IMR-90 (cell line): ENCODE measurements at regions not wholly inside any gene's neighbourhood (a gene's known extent, or its start where the extent isn't known, plus 50 kb on each side); places are given as distances from the start of the nearest gene placed in this dataset.

ENCODE experiments used
- ATAC-seq: fragments of 200-7000 bp; cut with Tn5 transposase; 2 replicates; pipeline ENCODE4 v1.9.1; 2020; ENCODE audit warnings: low read depth, mild to moderate bottlenecking, moderate library complexity
- BruUV-seq: library from RNA; stranded (reverse); fragments of 400-500 nt; replicated peaks from 2 replicates; lab custom pipeline; 2021; lab: Mats Ljungman, UMichigan
- CTCF ChIA-PET: fragments of 300-600 bp; formaldehyde crosslinking; extraction: SDS; loops from one replicate; lab custom pipeline; 2021; ENCODE audit warnings: antibody characterized with exemption; lab: Yijun Ruan, JAX
- POLR2A ChIA-PET: fragments of 300-600 bp; sonication (Branson Sonifier 250); formaldehyde crosslinking; loops from one replicate; lab custom pipeline; 2022; ENCODE audit warnings: antibody characterized with exemption; ENCODE audit not compliant: unreplicated experiment; lab: Charles Lee
- DNase-seq: peaks from one replicate; pipeline ENCODE4 v3.0.0; 2013
- H2AFZ ChIP-seq: replicated peaks from 2 replicates; pipeline ENCODE3; 2013; ENCODE audit warnings: low read length, mild to moderate bottlenecking; ENCODE audit not compliant: poor library complexity
- H2AK5ac ChIP-seq: 2 replicates; pipeline ENCODE4 v1.6.1; 2013; ENCODE audit warnings: low read depth, low read length, inconsistent platforms
- H2AK9ac ChIP-seq: replicated peaks from 2 replicates; pipeline ENCODE3; 2013; ENCODE audit warnings: mild to moderate bottlenecking, low read depth, low read length, moderate library complexity; ENCODE audit not compliant: poor library complexity
- H2BK120ac ChIP-seq: 2 replicates; pipeline ENCODE4 v1.6.1; 2013; ENCODE audit warnings: low read depth, low read length, inconsistent platforms
- H2BK15ac ChIP-seq: 3 replicates; pipeline ENCODE4 v1.6.1; 2013; ENCODE audit warnings: low read depth, low read length, inconsistent platforms
- H2BK20ac ChIP-seq: 2 replicates; pipeline ENCODE4 v1.6.1; 2013; ENCODE audit warnings: low read depth, mild to moderate bottlenecking, inconsistent platforms, low read length, moderate library complexity
- H2BK5ac ChIP-seq: 2 replicates; pipeline ENCODE4 v1.6.1; 2013; ENCODE audit warnings: mild to moderate bottlenecking, low read depth, low read length, inconsistent platforms; ENCODE audit not compliant: poor library complexity, severe bottlenecking
- H3K14ac ChIP-seq: replicated peaks from 2 replicates; pipeline ENCODE4 v1.6.1; 2013; ENCODE audit warnings: low read depth, low read length, inconsistent platforms
- H3K18ac ChIP-seq: 2 replicates; pipeline ENCODE4 v1.6.1; 2013; ENCODE audit warnings: low read depth, low read length, control low read depth
- H3K23ac ChIP-seq: 2 replicates; pipeline ENCODE4 v1.6.1; 2013; ENCODE audit warnings: low read depth, low read length, inconsistent platforms
- H3K27ac ChIP-seq: 2 replicates; pipeline ENCODE4 v1.5.1; 2013; ENCODE audit warnings: mild to moderate bottlenecking, control low read depth, low read length; ENCODE audit not compliant: insufficient read depth
- H3K27me3 ChIP-seq: 2 replicates; pipeline ENCODE4 v1.6.1; 2013; ENCODE audit warnings: low read length; ENCODE audit not compliant: control insufficient read depth, insufficient read depth
- H3K36me3 ChIP-seq: 2 replicates; pipeline ENCODE4 v1.6.1; 2013; ENCODE audit warnings: low read length, mixed read lengths; ENCODE audit not compliant: control insufficient read depth, insufficient read depth
- H3K4ac ChIP-seq: 2 replicates; pipeline ENCODE4 v1.6.1; 2013; ENCODE audit warnings: low read depth, low read length, inconsistent platforms
- H3K4me1 ChIP-seq: 2 replicates; pipeline ENCODE4 v1.6.1; 2013; ENCODE audit warnings: low read length, mixed read lengths; ENCODE audit not compliant: control insufficient read depth, insufficient read depth
- H3K4me2 ChIP-seq: 2 replicates; pipeline ENCODE4 v1.6.1; 2013; ENCODE audit warnings: low read depth, mild to moderate bottlenecking, control low read depth, low read length, moderate library complexity
- H3K4me3 ChIP-seq: 2 replicates; pipeline ENCODE4 v1.5.1; 2013; ENCODE audit warnings: low read depth, mild to moderate bottlenecking, control low read depth, low read length, moderate library complexity; ENCODE audit not compliant: insufficient read depth
- H3K56ac ChIP-seq: 2 replicates; pipeline ENCODE4 v1.6.1; 2013; ENCODE audit warnings: low read length, inconsistent platforms; ENCODE audit not compliant: insufficient read depth; ENCODE audit errors: extremely low read depth
- H3K79me1 ChIP-seq, 2 experiments: 2 replicates each; pipeline ENCODE4 v1.6.1; 2013; ENCODE audit warnings: low read length in 2 of 2, inconsistent platforms in 1 of 2, low read depth in 1 of 2
- H3K9ac ChIP-seq: 2 replicates; pipeline ENCODE4 v1.6.1; 2013; ENCODE audit warnings: low read depth, low read length, control low read depth
- H3K9me1 ChIP-seq: 2 replicates; pipeline ENCODE4 v1.6.1; 2013; ENCODE audit warnings: low read length, inconsistent platforms; ENCODE audit not compliant: insufficient read depth
- H3K9me3 ChIP-seq: 2 replicates; pipeline ENCODE4 v1.6.1; 2013; ENCODE audit warnings: low read length; ENCODE audit not compliant: control insufficient read depth, insufficient read depth
- H4K20me1 ChIP-seq: 2 replicates; pipeline ENCODE4 v1.6.1; 2013; ENCODE audit warnings: low read length, inconsistent platforms; ENCODE audit not compliant: insufficient read depth
- H4K5ac ChIP-seq: 2 replicates; pipeline ENCODE4 v1.6.1; 2013; ENCODE audit warnings: mild to moderate bottlenecking, low read depth, low read length, control low read depth
- H4K8ac ChIP-seq, 2 experiments: 2 replicates each; pipeline ENCODE4 v1.6.1; 2013; ENCODE audit warnings: low read depth in 2 of 2, low read length in 2 of 2, control low read depth in 1 of 2, inconsistent platforms in 1 of 2
- H4K91ac ChIP-seq: 2 replicates; pipeline ENCODE4 v1.6.1; 2013; ENCODE audit warnings: low read depth, low read length, inconsistent platforms; ENCODE audit not compliant: insufficient read depth
- CHD1 ChIP-seq: IDR thresholded peaks from 2 replicates; pipeline ENCODE4 v1.6.1; 2012; ENCODE audit warnings: low read depth, low read length, improper control_type of control experiment
- RFX5 ChIP-seq: IDR thresholded peaks from 2 replicates; pipeline ENCODE4 v1.8.0; 2012; ENCODE audit warnings: low read depth, mild to moderate bottlenecking, low read length, moderate library complexity
- dilution Hi-C: fragments of 300-500 bp; cut with HindIII; formaldehyde crosslinking; loops from one replicate; pipeline ENCODE4 v1.14.3; 2018; ENCODE audit warnings: low sequenced_read_pairs; ENCODE audit not compliant: unreplicated experiment
- in situ Hi-C: fragments of 300-500 bp; cut with MboI; formaldehyde crosslinking; loops from 3 replicates; pipeline ENCODE4 v1.14.3; 2019; ENCODE audit warnings: low sequenced_read_pairs, inconsistent platforms, mixed read lengths
- intact Hi-C: fragments of 100-400 bp; cut with micrococcal nuclease; formaldehyde crosslinking; loops from 2 replicates; pipeline ENCODE4 v1.10.0; 2022

- Histone ChIP-seq H3K4me2 (no peak overlapping the region), H3K56ac (no peak overlapping the region), H4K8ac (no peak overlapping the region), H2AK5ac (no peak overlapping the region), H3K27me3 (no peaks in the 10 kb centered on the region), H3K9me3 (no peaks in the 10 kb centered on the region), H3K18ac (peak overlapping the region; percentile 59; the same call in 1 of the 2 replicates), H2BK20ac (no peak overlapping the region), H3K9ac (no peak overlapping the region), H2AFZ (no peak overlapping the region), H3K4me1 (0 out of 2 replicates have a peak, but pooled peaks cover 2% of the 10 kb centered on the region), H3K36me3 (no peaks in the 10 kb centered on the region), H2AK9ac (no peak overlapping the region), H3K27ac (no peak overlapping the region), H3K14ac (peak overlapping the region; percentile 31; the same call in 1 of the 2 replicates), H3K4ac (no peak overlapping the region), H4K20me1 (no peaks in the 10 kb centered on the region), H2BK120ac (no peak overlapping the region), H3K9me1 (no peaks in the 10 kb centered on the region), H2BK15ac (no peak overlapping the region), H4K5ac (no peak overlapping the region), H3K79me1 (no peaks in the 10 kb centered on the region), H3K4me3 (no peak overlapping the region), H2BK5ac (no peak overlapping the region), H4K91ac (no peak overlapping the region), H3K23ac (no peak overlapping the region)
- DNase-seq (no peak), ATAC-seq (peak; percentile 57; the same call in 1 of the 2 replicates)
- TF ChIP-seq CHD1 (no peak), RFX5 (peak; percentile 70)
- BruUV-seq, result no TSS peak
- CTCF ChIA-PET, result no interaction called here
- dilution Hi-C loops (no loop called here), in situ Hi-C loops (no loop called here), intact Hi-C loops (no loop called here)
- POLR2A ChIA-PET, result no interaction called here
Measured at GRCh38 chr21:27352885-27353284, 386.0 kb upstream of the ADAMTS5 start.
